NCI-H146 (cell line): ENCODE measurements at regions not wholly inside any gene's neighbourhood (a gene's known extent, or its start where the extent isn't known, plus 50 kb on each side); places are given as distances from the start of the nearest gene placed in this dataset.

ENCODE experiments used
- DNase-seq: peaks from one replicate; lab custom pipeline; 2025; lab: John Stamatoyannopoulos, UW

DNA sequence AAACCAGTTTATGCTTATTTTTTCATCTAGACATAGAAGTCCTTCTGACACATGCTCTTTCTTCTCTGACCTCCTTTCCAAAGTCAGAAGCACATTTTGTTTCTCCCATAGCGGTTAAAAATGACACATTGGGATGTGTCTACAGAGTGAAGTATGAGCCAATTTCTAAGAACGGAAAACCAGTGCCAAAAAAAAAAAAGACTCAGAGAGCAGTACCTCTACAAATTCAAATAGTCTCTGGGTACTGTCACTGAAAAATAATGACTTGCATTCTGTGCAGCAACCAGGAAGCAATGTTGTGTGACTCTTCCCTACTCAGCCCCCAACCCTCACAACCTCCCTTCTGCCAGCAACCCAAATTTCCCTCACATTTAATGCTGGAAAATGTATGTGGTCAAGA, 145.5 kb upstream of the PMFBP1 start:
- no peak for DNase-seq

DNA sequence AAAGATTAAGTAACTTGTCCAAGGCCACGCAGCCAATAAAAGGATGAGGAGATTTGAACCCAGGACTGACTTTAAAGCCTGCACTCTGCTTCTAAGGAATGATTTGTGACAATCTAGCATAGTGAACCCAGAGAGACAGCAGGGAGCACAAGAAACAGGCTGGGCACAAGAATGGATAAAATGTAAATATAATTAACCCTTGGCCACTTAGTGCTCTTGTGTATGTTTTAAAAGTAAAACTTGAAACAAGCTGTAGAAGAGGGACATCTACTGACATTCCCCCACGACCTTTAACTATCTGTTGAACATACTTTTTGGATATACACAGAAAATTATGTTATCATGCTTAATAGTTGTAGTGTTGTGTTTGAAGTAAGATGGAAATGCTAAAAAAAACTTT, 141.9 kb upstream of the PMFBP1 start:
- no peak for DNase-seq

DNA sequence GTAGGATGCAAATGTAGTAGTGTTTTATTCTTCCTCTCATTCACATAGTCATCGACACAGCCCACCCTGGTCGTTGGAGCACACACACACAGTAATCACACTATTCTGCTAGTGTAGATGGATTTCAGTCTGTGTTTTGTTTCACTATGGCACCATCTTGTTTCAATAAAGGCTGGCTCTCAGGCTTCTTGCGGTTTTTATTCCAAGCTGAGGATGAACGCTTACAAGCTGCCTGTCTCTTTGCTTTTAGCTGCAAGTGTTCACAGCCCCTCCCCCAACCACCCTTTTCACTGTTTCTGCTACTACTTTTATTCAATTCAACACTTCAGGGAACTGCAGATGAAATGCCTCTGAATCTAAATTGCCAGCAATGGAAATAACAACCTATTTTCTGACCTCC, 140.9 kb upstream of the PMFBP1 start:
- no peak for DNase-seq

DNA sequence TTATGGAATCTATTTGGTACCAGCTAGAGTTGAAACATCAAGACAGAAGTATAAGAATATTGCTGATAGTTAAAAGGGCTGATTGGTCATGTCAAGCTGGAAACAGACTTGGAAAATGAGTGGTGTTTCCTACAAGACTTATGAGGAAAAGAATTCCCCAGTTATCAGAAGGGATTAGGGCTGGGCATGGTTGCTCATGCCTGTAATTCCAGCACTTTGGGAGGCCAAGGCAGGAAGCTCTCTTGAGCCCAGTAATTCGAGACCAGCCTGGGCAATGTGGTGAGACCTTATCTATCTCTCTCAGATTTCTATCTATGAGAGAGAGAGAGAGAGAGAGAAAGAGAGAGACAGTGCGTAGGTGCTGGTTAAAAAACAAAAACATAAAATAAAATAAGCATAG, 139.5 kb upstream of the PMFBP1 start:
- no peak for DNase-seq

DNA sequence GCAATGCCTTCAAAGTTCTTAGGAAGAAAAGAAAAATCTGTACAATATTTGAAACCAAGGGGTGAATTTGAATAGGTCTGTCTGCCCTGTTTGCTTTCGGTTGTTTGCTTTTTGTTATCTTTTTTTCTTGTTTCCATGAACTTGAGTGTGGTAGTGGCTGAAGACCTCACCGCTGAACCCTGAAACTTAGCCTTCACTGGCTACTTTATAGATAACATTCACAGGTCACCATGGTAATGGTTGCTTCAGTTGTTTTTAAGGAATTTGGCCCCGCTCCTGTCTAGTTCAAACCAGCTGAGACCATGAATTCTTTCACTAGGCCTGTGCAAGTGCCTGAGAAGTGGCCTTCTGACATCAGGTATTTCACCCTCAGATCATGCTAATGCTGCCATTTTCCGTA, 137.0 kb upstream of the PMFBP1 start:
- DNase-seq, result no peak

DNA sequence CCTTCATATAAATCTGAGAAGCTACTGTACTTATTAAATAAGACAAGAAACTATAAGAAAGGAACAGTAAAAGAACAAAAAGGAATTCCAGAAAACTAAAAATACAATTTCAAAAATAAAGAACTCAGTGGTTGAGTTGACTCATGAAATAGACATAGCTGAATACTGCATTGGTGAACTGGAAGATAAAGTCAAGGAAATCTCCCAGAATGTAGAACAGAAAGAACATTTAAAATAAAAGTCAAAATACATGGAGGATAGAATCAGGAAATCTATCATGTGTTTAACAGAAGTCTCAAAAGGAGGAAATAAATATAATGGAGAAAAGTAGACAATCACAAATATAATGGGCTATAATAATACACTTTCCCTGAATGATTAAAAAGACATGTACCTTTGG, 136.4 kb upstream of the PMFBP1 start:
- DNase-seq, result no peak

DNA sequence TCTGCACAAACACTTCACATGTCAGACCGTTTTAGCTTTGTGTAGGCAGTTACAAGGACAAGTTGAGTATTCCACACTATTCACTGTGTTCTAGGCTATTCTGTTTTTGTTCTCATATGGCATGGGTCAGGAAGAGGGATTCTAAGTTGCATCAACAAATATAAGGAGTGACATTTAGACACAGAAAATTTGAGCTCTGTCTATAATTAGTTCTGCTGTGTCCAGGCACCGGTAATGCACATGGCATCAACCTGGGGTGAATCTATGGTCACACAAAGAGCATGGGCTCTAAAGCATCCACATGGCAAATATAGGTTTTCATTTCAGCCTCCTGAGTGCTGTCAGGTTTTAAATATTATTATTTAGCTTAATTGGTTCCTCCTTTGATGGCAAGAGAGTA, 130.4 kb upstream of the PMFBP1 start:
- DNase-seq, result no peak

DNA sequence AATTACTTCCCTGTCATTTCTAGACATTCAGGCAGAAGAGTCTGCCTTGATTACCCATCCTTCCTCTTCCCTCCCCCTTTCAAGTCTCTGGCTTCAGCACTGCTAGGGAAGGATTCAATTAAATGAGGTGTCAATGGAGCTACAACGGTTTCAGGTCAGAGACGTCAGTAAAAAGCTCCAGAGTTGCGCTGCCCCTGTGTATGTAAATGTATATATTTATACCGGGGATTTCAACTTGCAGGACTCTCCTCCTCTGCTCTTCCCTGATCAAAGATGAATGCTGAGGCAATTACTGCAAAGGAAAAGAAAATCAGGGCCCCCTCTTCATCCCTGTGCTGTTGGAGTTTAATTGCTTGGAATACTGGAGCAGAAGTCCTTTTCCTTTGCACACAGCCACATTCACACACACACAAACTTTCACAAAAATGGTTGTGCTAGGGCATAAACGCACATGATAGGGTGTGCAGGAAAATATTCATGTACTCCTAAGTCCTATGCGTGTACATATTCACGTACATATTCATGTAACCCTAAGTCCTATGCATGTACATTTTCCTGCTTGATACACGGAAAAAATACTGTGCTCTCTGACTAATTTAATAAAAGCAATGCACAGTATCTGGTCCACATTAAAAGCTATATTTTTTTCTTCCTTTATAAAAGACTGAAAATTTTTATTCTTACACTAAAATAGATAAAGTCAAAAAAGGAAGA, 129.7 kb upstream of the PMFBP1 start:
- peak; percentile 7 for DNase-seq

DNA sequence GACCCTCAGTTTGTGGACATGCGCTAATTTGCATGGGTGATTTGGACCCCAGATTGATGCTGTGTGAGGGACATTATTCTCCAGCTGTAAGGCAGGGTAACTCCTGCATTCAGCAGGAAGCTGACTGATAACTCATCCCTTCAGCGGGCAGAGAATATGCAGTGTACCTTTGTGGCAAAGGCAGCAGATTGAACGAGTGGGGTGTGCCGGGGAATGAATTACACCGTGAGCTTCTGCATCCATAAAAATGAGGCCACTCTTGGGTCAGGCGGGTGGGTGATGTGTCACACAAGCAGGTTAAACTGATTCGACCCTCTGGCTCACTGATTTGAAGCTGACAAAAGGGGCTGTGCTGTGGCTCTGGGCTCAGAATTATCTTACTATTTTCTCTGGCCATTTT, 128.9 kb upstream of the PMFBP1 start:
- peak; percentile 54 for DNase-seq

DNA sequence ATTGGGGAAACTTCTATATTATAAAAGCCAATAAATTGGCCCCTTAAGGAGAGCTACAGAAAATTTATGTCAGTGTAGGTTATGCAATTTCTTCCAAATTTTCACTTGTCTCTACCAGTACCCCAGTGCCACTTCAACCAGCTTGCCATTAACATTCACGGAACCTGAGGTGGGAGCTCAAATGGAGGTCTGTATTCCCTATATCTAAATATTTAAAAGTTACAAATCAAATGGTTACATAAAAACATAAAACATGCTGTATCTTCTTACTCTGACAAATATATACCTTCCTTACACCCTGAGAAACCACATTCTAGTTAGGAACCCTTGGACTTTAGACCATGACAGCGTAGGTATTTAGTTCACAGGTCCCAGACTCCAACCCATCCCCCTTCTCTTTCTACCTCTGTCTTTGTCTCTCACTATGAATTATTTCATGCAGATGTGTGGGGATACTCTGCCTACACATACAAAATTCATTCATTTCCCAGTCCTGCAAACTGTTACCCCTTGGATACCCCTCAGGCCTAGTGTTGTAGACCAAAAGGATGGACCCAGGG, 127.8 kb upstream of the PMFBP1 start:
- DNase-seq, result no peak

DNA sequence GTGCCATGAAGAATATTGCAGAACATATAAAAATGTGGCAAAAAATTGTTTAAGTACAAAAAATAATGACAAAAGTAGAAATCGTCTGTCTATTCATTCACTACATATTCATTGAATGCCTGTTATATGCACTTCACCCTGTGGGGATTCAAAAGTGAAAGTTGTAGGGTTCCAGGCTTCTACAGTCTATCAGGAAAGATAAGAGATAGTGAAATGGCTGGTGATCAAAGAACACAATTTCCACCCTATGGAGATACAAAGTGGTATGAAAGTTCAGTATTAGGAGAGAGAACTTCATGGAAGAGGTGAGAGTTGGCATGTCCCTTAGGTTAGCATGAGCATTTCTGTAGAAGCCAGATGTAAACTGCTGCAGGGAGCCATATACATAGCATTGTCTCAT, 127.0 kb upstream of the PMFBP1 start:
- no peak for DNase-seq

DNA sequence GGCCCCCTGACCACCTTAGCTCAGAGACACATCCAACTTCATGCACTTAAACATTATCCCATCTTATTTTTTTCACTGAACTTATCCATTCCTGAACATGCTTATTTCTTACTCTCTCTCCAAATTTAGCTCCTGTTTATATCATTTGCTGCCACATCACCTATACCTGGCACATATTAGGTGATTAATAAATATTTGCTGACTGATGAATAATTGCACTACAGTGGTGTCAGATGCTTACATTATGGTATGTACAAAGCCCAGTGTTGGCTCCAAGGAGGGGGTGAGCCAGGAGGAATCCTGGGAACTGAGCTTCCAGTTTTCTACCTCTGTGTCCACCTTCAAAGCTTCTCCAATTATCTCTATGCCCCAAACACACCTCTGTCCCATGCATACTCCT, 124.0 kb upstream of the PMFBP1 start:
- DNase-seq, result no peak

DNA sequence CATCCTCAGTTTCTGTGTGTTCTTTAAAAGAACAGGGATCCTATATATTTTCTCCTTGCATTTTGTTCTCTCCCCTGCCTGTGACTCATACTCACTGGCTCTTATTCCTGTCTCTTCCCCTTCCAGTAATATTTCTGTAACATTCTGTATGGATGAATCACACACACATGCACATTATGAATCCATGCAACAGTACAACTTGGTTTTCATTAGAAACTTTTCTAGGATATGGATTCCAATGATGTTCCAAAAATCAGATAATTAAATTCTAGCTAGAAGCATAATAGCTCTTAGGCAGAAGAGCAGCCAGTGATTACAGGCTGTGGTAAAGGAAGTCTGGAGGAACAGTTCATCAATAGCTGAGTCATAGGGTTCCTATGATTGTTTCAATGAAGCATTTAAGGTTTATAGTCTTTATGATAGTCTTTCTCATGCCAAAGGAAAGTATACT, 119.6 kb upstream of the PMFBP1 start:
- no peak for DNase-seq

DNA sequence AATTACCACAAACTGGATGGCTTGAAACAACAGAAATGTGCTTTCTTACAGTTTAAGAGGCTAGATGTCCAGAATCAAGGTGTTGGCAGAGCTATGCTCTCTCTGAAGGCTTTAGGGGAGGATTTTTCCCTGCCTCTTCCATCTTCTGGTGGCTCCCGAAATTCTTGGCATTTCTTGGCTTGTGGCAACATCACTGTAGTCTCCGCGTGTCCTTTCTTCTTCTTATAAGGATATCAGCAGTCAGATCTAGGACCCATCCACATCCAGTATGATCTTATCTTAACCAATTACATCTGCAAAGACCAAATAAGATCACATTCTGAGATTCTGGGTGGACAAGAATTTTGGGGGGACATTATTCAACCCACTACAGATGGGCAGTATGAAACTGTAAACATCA, 119.2 kb upstream of the PMFBP1 start:
- DNase-seq, result no peak

DNA sequence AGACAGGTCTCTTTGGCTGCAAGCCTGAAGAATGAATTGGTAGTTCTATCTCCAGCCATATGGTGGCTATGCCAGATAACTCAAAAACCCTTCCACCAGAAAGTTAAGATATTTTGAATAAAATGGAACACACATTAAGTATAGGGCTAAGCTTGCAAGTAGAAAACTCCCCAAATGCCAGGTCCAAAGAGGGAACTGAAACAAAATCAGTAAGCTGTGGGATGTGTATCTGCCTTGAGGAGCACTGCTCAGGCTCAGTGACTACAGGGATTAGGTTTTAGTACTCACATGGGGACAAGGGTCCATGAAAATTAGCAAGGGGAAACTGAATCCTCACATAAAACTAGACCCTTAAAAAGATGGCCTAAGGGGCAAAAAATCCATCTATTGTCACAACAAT, 115.7 kb upstream of the PMFBP1 start:
- no peak for DNase-seq

DNA sequence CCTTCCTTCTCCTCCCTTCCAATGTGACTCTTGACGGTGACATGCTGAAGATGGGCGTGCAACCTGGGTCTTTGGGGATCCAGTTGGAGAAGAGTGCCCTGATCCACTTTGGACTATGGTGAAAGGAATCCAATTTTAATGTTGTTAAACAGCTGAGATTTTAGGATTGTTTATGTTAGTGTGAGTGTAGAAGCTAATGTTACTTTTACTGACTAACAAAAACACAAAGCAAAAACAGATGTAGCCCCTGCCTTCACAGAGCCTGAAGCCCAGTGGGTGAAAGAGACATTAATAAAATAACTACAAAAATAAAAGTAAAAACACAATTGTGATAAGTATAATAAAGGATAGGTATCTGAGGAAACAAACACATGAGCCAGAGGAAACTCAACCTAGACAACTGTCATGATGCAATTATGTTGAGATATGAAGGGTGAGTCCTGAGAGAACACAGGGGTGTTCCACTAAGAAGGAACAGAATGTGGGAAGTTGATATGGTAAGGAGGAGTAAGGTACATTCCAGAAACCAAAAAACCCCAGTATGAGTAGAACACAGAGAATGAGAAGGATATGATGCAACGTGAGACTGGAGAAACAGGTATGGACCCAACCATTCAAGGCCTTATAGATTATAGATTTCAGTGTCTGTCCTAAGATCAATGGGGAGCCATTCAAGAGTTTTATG, 115.1 kb upstream of the PMFBP1 start:
- no peak for DNase-seq

DNA sequence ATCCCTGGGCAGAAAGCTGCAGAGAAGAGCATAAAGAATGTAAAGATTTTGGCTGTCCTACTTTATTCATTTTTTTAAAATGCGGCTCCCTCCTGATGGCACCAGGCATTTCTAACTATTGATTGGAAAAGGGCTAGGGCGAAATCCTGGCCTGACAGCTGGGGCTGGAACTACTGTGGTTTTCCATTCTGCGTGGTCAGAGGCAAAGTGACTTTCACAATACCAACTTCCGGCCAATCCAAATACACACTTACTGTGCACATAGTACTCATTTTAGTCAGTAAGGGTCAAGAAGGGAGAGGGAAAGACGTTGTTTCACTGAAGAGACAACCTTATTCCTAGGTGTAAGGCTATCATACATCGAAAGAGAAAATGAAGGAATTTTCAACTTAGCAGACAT, 113.8 kb upstream of the PMFBP1 start:
- DNase-seq, result no peak

DNA sequence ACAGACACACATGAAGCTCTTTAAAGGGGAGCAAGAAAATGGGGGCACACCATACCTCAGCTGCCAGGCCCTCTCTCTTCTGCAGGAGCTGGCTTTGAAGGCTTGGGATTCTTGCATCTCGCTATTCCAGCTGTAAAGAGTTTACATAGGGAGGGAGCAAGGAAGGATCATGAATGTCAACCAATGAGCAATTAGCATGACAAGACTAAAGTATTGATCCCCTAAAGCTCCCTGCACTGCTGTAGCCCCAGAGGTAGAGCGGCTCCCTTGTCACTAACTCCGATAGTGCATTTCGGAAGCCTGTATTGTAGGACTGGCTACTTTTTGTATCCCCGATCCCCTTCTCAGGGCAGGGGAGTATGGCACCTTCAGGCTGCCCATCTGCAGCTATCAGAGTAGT, 113.4 kb upstream of the PMFBP1 start:
- no peak for DNase-seq

DNA sequence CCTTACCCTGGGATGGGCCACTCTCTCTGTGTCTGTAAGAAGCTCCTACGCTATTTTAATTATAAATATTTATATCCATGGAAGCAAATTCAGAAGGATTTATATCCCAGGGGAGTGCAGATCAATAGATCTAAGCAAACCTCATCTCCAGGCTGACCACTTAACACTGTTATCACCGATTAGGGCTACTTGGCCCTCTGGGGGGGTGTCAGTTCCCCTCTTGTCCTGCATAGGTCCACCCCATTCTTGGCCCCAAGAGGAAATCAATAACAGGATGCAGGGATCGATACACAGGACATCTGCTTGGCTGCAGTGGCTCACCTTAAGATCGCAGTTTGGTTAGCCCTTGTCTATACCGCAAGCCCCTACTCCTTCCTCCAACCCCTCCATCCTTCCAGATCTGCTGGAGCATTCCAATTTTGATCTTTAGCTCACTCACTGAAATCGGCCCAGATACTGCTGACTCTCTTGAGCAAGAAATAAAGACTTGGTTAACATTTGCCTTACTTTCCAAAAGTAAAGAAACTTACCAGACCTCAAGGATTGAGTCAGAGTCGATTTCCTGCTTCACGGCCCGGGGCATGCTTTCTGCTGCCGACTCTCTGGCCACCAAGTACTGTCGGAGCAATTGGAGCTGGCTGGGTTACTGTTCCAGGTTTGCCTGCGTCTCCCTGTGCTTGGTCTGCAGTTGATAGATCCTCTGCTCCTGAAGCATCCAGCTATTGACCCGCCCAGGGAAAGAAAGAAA, 112.3 kb upstream of the PMFBP1 start:
- no peak for DNase-seq

DNA sequence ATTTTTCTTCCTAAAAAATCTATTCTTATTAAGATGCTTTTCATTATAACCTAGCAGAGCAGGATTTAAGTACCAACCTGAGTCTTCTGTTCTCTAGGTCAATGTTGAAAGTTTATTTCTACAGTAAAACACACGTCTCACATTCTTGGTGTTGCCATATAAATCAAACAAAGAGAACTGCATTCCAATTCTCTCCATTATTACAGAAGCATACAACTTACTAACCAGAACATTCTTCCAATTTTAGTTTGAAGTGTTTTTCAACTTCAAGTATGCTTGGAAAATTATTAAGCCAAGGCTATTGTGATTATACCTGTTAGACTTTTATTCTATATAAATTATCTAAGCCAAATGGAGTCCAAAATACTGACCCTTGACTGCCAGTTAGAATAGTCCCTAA, 110.4 kb upstream of the PMFBP1 start:
- DNase-seq, result no peak

DNA sequence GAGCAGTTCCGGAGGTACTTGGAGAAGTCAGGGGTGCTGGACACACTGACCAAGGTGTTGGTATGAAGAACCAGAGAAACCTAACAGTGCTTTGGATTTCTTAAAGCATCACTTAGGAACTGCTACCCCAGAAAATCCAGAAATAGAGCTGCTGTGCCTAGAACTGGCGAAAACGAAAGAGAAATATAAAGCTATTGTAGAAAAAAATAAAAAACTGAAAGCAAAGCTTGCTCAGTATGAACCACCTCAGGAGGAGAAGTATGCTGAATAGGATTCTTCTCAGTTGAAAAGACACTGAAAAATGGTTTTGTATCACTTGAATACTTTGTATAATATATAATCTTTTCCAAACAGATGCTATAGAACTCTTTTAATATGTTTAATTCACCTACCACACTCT, 106.3 kb upstream of the PMFBP1 start:
- DNase-seq, result no peak

DNA sequence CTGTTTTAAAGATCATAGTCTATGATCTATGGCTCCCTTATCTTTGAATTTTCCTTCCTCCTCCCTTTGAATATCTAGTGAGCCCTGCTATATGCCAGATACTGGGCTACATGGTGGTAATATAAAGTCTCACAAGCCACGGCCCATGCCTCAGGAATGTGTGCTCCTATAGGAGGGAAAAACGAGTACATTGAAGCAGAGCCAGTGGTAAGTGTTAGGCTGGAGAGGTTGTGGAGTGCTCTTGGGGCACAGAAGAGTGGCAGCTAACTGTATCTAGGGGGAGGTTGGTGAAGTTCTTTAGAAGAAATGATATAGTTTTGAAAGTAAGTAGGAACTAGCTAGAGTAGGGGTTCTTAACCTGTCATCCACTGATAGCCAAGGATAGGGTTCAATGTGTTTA, 105.8 kb upstream of the PMFBP1 start:
- no peak for DNase-seq

DNA sequence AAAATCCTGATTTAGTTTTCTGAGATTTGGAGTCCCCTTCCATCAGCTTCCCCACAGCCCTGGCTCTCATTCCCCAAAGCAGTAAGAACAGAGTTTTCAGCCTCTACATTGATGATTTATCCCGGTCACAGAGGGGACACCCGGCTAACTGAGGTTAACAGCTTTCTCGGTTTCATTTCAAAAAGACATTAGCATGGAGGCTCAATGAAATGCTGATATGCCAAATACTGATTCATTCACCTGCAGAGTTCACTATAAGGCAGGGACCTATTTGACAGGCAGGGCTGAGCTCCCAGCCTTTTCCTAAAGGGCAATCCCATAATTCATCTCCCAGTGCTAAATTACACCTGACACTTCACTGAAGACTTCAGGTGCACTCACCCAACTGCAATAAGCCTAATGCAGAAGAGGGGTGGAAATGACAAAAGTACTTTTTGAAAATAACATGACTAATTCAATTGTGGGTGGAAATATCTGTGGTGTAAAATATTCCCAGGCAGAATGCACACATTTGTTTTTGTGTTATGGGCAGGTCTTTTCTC, 99.8 kb upstream of the PMFBP1 start:
- DNase-seq, result no peak
